Amniotic epithelial cell (primary cell): ENCODE measurements at regions not wholly inside any gene's neighbourhood (a gene's known extent, or its start where the extent isn't known, plus 50 kb on each side); places are given as distances from the start of the nearest gene placed in this dataset.

ENCODE experiments used
- DNase-seq: peaks from one replicate; pipeline ENCODE4 v3.0.0-alpha.2; 2010; ENCODE audit warnings: low read depth

GRCh38 chr17:13736916-13737315 is 135.2 kb upstream of the HS3ST3A1 start:
- peak; percentile 52 for DNase-seq

GRCh38 chr17:13740686-13741085 is 139.0 kb upstream of the HS3ST3A1 start:
- DNase-seq, result no peak

- no peak for DNase-seq
Observed at GRCh38 chr17:13741744-13742143, 140.0 kb upstream of the HS3ST3A1 start.

GRCh38 chr17:13743906-13744305 is 142.2 kb upstream of the HS3ST3A1 start:
- no peak for DNase-seq

- no peak for DNase-seq
Observed at GRCh38 chr17:13746404-13746803, 144.7 kb upstream of the HS3ST3A1 start.

GRCh38 chr17:13749166-13749890 is 147.6 kb upstream of the HS3ST3A1 start:
- DNase-seq, result no peak

- no peak for DNase-seq
Observed at GRCh38 chr17:13749891-13750235, 148.1 kb upstream of the HS3ST3A1 start.

GRCh38 chr17:13750816-13751793 is 149.4 kb upstream of the HS3ST3A1 start:
- DNase-seq, result no peak

GRCh38 chr17:13753154-13753553 is 151.4 kb upstream of the HS3ST3A1 start:
- no peak for DNase-seq

GRCh38 chr17:13753771-13754170 is 152.0 kb upstream of the HS3ST3A1 start:
- DNase-seq, result no peak

GRCh38 chr17:13755851-13756250 is 154.1 kb upstream of the HS3ST3A1 start:
- DNase-seq, result no peak

GRCh38 chr17:13756763-13757162 is 155.0 kb upstream of the HS3ST3A1 start:
- DNase-seq, result no peak

- DNase-seq, result no peak
Observed at GRCh38 chr17:13757871-13758270, 156.1 kb upstream of the HS3ST3A1 start.

- peak; percentile 33 for DNase-seq
Observed at GRCh38 chr17:13759518-13760335, 158.0 kb upstream of the HS3ST3A1 start.

- DNase-seq, result no peak
Observed at GRCh38 chr17:13761038-13761603, 159.4 kb upstream of the HS3ST3A1 start.

- no peak for DNase-seq
Observed at GRCh38 chr17:13765701-13766100, 164.0 kb upstream of the HS3ST3A1 start.

- no peak for DNase-seq
Observed at GRCh38 chr17:13770702-13771101, 169.0 kb upstream of the HS3ST3A1 start.

- DNase-seq, result no peak
Observed at GRCh38 chr17:13775450-13775849, 173.7 kb upstream of the HS3ST3A1 start.

- peak; percentile 65 for DNase-seq
Observed at GRCh38 chr17:13776027-13776551, 174.4 kb upstream of the HS3ST3A1 start.

GRCh38 chr17:13777003-13777402 is 175.3 kb upstream of the HS3ST3A1 start:
- peak; percentile 64 for DNase-seq

GRCh38 chr17:13784434-13785095 is 182.8 kb upstream of the HS3ST3A1 start:
- DNase-seq, result no peak
